Tibial artery (tissue), 4 donors: ENCODE measurements at regions not wholly inside any gene's neighbourhood (a gene's known extent, or its start where the extent isn't known, plus 50 kb on each side); places are given as distances from the start of the nearest gene placed in this dataset.

Experiments
- DNase-seq, 2 donors: peaks; one replicate each; pipeline ENCODE4 v3.0.0-alpha.2; 2019
- H3K27ac ChIP-seq, 2 donors: fragments of 200-600 bp; sonication (generic) in 1 of 2; 1 replicate in 1 of 2; 2 replicates in 1 of 2; pipeline ENCODE4 v1.5.1; 2018 to 2019; ENCODE audit warnings: mild to moderate bottlenecking in 1 of 2
- H3K27me3 ChIP-seq, 2 donors: fragments of 200-600 bp; sonication (generic) in 1 of 2; one replicate each; pipeline versions ENCODE4 v1.5.1 to v1.6.0; 2016 to 2019
- H3K36me3 ChIP-seq, 3 donors: fragments of 200-600 bp; sonication (generic) in 2 of 3; one replicate each; pipeline ENCODE4 v1.5.1; 2016 to 2019; ENCODE audit warnings: mild to moderate bottlenecking in 2 of 3
- H3K4me1 ChIP-seq, 4 donors: fragments of 200-600 bp; sonication (generic) in 2 of 4; 1 replicate in 3 of 4; 2 replicates in 1 of 4; pipeline ENCODE4 v1.5.1; 2016 to 2019
- H3K4me3 ChIP-seq, 2 donors: fragments of 200-600 bp; sonication (generic) in 1 of 2; 1 replicate in 1 of 2; 2 replicates in 1 of 2; pipeline ENCODE4 v1.5.1; 2018 to 2019; ENCODE audit warnings: mild to moderate bottlenecking in 2 of 2
- H3K9me3 ChIP-seq, 3 donors: fragments of 200-600 bp; sonication (generic) in 1 of 3; one replicate each; pipeline ENCODE4 v1.5.1; 2016 to 2019
- CTCF ChIP-seq, 2 experiments: fragments of 200-600 bp in 1 of 2; fragments of 450-650 bp in 1 of 2; IDR thresholded peaks; one replicate each; pipeline ENCODE4 v1.5.1; 2017 to 2019; ENCODE audit warnings: antibody characterized with exemption in 2 of 2, mild to moderate bottlenecking in 1 of 2, moderate library complexity in 1 of 2
- intact Hi-C: fragments of 100-400 bp; cut with DNase I; formaldehyde crosslinking; loops from one replicate; pipeline ENCODE4 v1.15.0; 2023; ENCODE audit warnings: low total_unique reads

GRCh38 chr3:154515921-154516320, 85.9 kb upstream of the GPR149 start:
- no peak for DNase-seq
- H3K36me3 ChIP-seq = no peaks in the 10 kb centered on the region
- no peak overlapping the region for H3K4me3 ChIP-seq
- no peaks in the 10 kb centered on the region for H3K4me1 ChIP-seq
- no peaks in the 10 kb centered on the region for H3K27me3 ChIP-seq
- no peak overlapping the region for H3K27ac ChIP-seq
- peaks cover 0 to 3% (median 0%) of the 10 kb centered on the region in 3 donors for H3K9me3 ChIP-seq
- no peak for TF ChIP-seq CTCF (IDR thresholded peaks at IDR 0.05)
- intact Hi-C loops = no loop called here

- no peak for TF ChIP-seq CTCF (IDR thresholded peaks at IDR 0.05)
- DNase-seq = no peak
- Histone ChIP-seq H3K36me3 (no peaks in the 10 kb centered on the region), H3K27me3 (no peaks in the 10 kb centered on the region), H3K4me1 (no peaks in the 10 kb centered on the region), H3K9me3 (no peaks in the 10 kb centered on the region), H3K27ac (no peak overlapping the region), H3K4me3 (no peak overlapping the region)
- intact Hi-C loops = no loop called here
Observed at GRCh38 chr3:154510780-154511179, 80.8 kb upstream of the GPR149 start.

- H3K4me3 ChIP-seq = no peak overlapping the region
- no peak overlapping the region for H3K27ac ChIP-seq
- H3K9me3 ChIP-seq = no peaks in the 10 kb centered on the region
- intact Hi-C loops = no loop called here
- no peak for DNase-seq
- no peaks in the 10 kb centered on the region for H3K4me1 ChIP-seq
- H3K36me3 ChIP-seq = no peaks in the 10 kb centered on the region
- TF ChIP-seq CTCF (IDR thresholded peaks at IDR 0.05) = no peak
- no peaks in the 10 kb centered on the region for H3K27me3 ChIP-seq
Observed at GRCh38 chr3:154507727-154508126, 77.7 kb upstream of the GPR149 start.

GRCh38 chr3:154496978-154497377, 67.0 kb upstream of the GPR149 start:
- DNase-seq = no peak
- intact Hi-C loops = no loop called here
- no peak overlapping the region for H3K4me3 ChIP-seq
- H3K27me3 ChIP-seq = no peaks in the 10 kb centered on the region
- H3K9me3 ChIP-seq = no peaks in the 10 kb centered on the region
- TF ChIP-seq CTCF (IDR thresholded peaks at IDR 0.05) = no peak
- no peaks in the 10 kb centered on the region for H3K36me3 ChIP-seq
- no peak overlapping the region for H3K27ac ChIP-seq
- H3K4me1 ChIP-seq = no peaks in the 10 kb centered on the region

GRCh38 chr3:154496540-154496939, 66.5 kb upstream of the GPR149 start:
- Histone ChIP-seq H3K9me3 (no peaks in the 10 kb centered on the region), H3K27me3 (no peaks in the 10 kb centered on the region), H3K4me3 (no peak overlapping the region), H3K27ac (no peak overlapping the region), H3K36me3 (no peaks in the 10 kb centered on the region), H3K4me1 (no peaks in the 10 kb centered on the region)
- TF ChIP-seq CTCF (IDR thresholded peaks at IDR 0.05) = no peak
- intact Hi-C loops = no loop called here
- no peak for DNase-seq

GRCh38 chr3:154486949-154487348, 57.0 kb upstream of the GPR149 start:
- Histone ChIP-seq H3K27ac (no peak overlapping the region), H3K9me3 (no peaks in the 10 kb centered on the region), H3K4me1 (no peaks in the 10 kb centered on the region), H3K36me3 (no peaks in the 10 kb centered on the region), H3K27me3 (no peaks in the 10 kb centered on the region), H3K4me3 (no peak overlapping the region)
- no peak for DNase-seq
- no peak for TF ChIP-seq CTCF (IDR thresholded peaks at IDR 0.05)
- intact Hi-C loops = no loop called here
